ENCODE measurements at regions not wholly inside any gene's neighbourhood (a gene's known extent, or its start where the extent isn't known, plus 50 kb on each side); places are given as distances from the start of the nearest gene placed in this dataset.

DNA sequence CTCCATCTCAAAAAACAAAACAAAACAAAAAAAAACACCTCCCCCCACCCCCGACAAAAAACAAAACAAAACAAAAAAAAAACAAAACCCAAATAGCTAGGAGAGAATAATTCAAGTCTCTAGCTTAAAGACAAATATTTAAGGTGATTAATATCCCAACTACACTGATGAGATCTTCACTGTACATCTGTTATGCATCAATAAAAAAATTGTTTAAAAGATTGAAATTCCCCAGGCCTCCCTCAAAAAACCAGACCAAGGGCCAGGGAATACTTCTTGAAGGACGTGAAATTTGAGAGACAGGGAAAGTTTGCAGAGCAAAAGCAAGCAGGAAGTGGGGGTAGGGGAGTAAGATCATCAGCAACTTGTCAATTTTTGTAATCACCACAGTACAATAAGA is 232.6 kb downstream of the REEP3 start:
- H3K27me3 ChIP-seq (replicated peaks) = no peaks in the 10 kb centered on the region
- no peaks in the 10 kb centered on the region for H3K36me3 ChIP-seq (replicated peaks)
- in situ Hi-C loops (cut with HindIII; ENCODE audit: low pct_ligation_motif_present, low sequenced_read_pairs) = no loop called here
- no peak overlapping the region for H3K27ac ChIP-seq
- TF ChIP-seq, protein P1, sequence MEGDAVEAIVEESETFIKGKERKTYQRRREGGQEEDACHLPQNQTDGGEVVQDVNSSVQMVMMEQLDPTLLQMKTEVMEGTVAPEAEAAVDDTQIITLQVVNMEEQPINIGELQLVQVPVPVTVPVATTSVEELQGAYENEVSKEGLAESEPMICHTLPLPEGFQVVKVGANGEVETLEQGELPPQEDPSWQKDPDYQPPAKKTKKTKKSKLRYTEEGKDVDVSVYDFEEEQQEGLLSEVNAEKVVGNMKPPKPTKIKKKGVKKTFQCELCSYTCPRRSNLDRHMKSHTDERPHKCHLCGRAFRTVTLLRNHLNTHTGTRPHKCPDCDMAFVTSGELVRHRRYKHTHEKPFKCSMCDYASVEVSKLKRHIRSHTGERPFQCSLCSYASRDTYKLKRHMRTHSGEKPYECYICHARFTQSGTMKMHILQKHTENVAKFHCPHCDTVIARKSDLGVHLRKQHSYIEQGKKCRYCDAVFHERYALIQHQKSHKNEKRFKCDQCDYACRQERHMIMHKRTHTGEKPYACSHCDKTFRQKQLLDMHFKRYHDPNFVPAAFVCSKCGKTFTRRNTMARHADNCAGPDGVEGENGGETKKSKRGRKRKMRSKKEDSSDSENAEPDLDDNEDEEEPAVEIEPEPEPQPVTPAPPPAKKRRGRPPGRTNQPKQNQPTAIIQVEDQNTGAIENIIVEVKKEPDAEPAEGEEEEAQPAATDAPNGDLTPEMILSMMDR (IDR thresholded peaks at IDR 0.05; ENCODE audit: low read depth, low read length, missing control alignments) = no peak
- no peak for DNase-seq
- no peak overlapping the region for H3K4me3 ChIP-seq (ENCODE audit: low read depth, low read length)

DNA sequence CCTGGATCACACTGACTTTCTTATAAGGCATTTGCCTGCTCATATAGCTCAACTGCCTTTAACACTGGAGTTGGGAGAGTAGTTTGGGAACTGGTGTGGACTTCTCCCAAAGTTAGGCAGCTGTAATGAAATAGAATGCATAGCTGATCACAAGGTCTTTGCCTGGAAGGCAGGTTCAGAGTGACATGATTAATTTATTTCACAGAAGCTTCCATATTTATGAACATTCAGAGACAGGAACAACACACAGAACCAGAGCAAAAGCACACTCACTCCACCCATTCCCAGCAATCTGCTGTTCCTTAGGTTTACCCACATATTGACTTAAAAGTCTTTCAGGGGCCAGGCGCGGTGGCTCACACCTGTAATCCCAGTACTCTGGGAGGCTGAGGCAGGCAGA is 234.2 kb downstream of the REEP3 start:
- no peak for DNase-seq
- TF ChIP-seq, protein P1 (IDR thresholded peaks at IDR 0.05; ENCODE audit: low read depth, low read length, missing control alignments) = no peak
- no peak overlapping the region for H3K4me3 ChIP-seq (ENCODE audit: low read depth, low read length)
- H3K27ac ChIP-seq = no peak overlapping the region
- H3K36me3 ChIP-seq (replicated peaks) = no peaks in the 10 kb centered on the region
- H3K27me3 ChIP-seq (replicated peaks) = no peaks in the 10 kb centered on the region
- in situ Hi-C loops (cut with HindIII; ENCODE audit: low pct_ligation_motif_present, low sequenced_read_pairs) = no loop called here

DNA sequence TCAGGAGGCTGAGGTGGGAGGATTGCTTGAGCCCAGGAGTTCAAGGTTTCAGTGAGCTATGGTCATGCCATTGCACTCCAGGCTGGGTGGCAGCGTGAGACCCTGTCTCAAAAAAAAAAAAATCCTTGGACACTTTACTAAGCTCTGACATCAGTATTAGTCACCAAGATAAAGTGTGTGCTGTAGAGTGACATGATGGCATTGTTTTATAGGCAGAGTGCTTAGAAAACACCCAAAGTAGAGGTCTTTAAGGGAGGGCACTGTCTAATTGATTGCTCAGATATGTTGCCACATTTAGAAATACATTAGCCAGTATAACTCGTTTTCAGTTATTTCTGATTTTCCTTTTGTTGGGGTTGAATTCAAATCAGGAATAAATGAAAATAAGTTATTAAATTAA is 235.9 kb downstream of the REEP3 start:
- DNase-seq = peak; percentile 5
- H3K27me3 ChIP-seq (replicated peaks) = no peaks in the 10 kb centered on the region
- TF ChIP-seq, protein P1 (IDR thresholded peaks at IDR 0.05; ENCODE audit: low read depth, low read length, missing control alignments) = no peak
- H3K4me3 ChIP-seq (ENCODE audit: low read depth, low read length) = no peak overlapping the region
- H3K36me3 ChIP-seq (replicated peaks) = no peaks in the 10 kb centered on the region
- no peak overlapping the region for H3K27ac ChIP-seq
- in situ Hi-C loops (cut with HindIII; ENCODE audit: low pct_ligation_motif_present, low sequenced_read_pairs) = no loop called here

DNA sequence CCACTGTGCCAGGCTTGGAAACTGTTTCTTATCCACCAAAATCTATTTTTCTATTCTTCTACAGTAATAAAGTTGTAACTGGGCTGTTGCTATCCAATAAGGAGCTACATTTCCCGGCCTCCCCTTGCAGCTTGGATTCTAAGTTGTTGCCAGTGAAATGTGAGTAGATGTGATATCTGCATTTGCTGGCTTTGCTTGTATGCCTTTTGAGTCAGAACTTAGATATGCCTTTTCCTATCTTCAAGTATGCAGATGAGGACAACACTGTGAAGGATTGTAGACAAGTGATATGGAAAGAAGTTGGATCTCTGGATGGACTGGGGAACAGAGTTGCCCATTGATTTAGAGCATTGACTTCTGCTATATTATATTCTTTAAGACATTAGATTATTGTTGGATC is 236.9 kb downstream of the REEP3 start:
- Histone ChIP-seq H3K4me3 (ENCODE audit: low read depth, low read length) (no peak overlapping the region), H3K36me3 (replicated peaks) (no peaks in the 10 kb centered on the region), H3K27ac (peak overlapping the region; percentile 52), H3K27me3 (replicated peaks) (no peaks in the 10 kb centered on the region)
- TF ChIP-seq, protein P1 (IDR thresholded peaks at IDR 0.05; ENCODE audit: low read depth, low read length, missing control alignments) = no peak
- peak; percentile 88 for DNase-seq
- in situ Hi-C loops (cut with HindIII; ENCODE audit: low pct_ligation_motif_present, low sequenced_read_pairs) = no loop called here

DNA sequence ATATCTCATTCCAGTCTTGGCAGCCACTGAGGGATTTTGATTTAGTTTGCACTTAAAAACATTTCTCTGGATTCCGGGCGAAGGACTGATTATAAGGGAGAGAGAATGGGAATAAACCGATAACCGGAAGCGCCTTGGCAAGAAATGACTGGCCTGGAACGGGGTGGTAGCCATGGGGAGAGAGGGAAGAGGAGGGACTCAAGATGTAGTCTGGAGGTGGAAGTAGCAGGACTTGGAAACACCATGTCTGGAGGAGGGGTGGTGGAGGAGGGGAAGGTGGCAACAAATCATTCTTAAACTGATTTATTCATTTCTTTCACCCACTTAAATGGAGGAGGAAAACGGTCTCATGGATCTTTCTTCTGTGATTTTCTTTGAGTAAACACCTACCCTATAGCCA is 238.1 kb downstream of the REEP3 start:
- in situ Hi-C loops (cut with HindIII; ENCODE audit: low pct_ligation_motif_present, low sequenced_read_pairs) = no loop called here
- H3K4me3 ChIP-seq (ENCODE audit: low read depth, low read length) = no peak overlapping the region
- H3K27ac ChIP-seq = no peak overlapping the region
- TF ChIP-seq, protein P1 (IDR thresholded peaks at IDR 0.05; ENCODE audit: low read depth, low read length, missing control alignments) = no peak
- H3K36me3 ChIP-seq (replicated peaks) = no peaks in the 10 kb centered on the region
- H3K27me3 ChIP-seq (replicated peaks) = no peaks in the 10 kb centered on the region
- DNase-seq = no peak

DNA sequence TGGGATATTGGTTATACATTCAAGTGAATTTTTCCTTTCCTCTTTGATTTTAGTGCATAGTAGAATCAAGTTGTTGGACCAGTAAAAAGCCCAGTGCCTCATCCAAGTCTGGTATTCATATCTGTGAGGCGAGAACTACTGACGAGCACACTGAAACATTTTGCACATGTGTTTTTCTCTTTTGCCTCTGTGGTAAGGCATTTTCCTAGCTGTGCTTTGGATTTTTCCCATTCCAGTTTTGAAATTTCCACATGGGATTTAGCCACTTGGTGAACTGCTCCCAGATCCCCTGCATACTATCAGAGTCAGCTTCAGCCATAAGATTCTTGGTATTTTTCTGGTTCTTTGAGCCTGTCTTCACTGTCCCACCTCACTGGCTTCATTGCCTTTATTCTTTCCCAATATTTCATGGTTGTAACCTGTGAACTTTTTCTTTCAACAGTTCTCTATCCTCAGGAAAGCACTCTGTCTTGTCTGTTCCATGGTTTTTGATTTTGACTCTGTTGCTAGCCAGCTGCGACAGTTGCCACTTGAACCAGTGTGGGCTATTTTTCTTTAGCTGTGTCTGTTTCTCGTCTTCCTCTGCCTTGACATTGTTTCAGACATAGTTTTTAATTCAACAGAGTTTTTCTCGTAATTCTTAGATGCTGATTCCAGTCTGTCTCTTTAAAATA is 239.0 kb downstream of the REEP3 start:
- in situ Hi-C loops (cut with HindIII; ENCODE audit: low pct_ligation_motif_present, low sequenced_read_pairs) = no loop called here
- Histone ChIP-seq H3K4me3 (ENCODE audit: low read depth, low read length) (no peak overlapping the region), H3K27ac (no peak overlapping the region), H3K36me3 (replicated peaks) (no peaks in the 10 kb centered on the region), H3K27me3 (replicated peaks) (no peaks in the 10 kb centered on the region)
- no peak for DNase-seq
- TF ChIP-seq, protein P1 (IDR thresholded peaks at IDR 0.05; ENCODE audit: low read depth, low read length, missing control alignments) = no peak
